ENCODE measurements at regions not wholly inside any gene's neighbourhood (a gene's known extent, or its start where the extent isn't known, plus 50 kb on each side); places are given as distances from the start of the nearest gene placed in this dataset.
"Not testable (repeated sequence)": the region's sequence is repeated elsewhere in the genome, so short reads cannot be mapped to it uniquely, and the experiment has no call there.

- no peak for DNase-seq
These were observed 107.1 kb downstream of the OXSM start for GRCh38 chr3:25897019-25897418.

DNA sequence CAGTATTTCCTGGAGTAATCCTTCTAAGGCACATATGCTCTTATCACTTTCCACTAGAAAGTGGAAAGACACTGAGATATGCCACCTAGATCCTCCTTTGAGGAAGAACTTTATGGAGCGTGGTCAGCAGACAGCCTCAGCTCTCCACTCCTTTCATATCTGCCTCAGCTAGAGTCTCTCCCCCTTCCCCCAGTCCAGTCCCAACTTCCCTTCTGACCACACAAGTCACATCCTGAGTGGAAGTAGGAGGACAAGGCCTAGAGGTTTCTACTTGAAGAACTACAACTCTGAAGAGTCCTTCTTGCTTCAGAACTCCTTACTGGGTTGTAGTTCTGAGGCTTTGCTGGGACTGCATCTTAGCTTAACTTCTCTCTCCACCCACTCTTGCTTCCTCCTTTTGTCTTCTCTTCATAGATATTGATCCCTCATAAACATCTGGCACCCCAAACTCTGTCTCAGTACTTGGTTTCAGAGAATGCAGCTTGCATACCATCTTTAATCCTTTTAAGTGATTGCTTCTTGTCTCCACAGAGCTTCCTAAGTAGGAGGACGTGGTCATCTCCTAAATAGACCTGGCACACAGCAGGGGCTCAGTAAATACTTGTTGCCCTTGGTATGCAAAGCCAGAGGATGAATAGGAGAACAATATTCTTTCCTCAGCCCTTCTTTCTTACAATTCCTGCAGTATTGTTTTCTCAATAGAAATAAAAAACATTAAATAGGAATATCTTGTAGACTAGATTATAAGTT lies 109.6 kb downstream of the OXSM start:
- no peak for DNase-seq

GRCh38 chr3:25900161-25900560 lies 110.3 kb downstream of the OXSM start:
- DNase-seq, result no peak

DNA sequence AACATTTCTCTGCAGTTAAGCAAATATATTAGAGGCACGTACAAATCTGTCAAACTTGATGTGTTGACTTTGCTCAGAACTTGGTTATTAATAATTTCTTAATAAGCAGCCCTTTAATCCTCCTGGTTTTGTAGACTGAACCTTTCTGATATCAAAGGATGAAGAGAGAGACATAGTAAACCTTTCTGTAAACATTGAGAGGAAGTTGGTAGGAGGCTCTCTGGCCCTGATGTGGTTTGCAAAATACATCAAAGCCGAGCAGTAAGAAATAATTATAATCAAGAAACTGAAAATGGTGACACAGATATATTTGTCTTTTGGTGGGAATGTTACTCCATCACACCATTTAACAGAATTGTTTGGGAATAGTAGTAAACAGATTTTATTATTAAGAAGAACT lies 111.9 kb downstream of the OXSM start:
- DNase-seq, result no peak

- no peak for DNase-seq
These were observed 112.7 kb downstream of the OXSM start for GRCh38 chr3:25902586-25902985.

GRCh38 chr3:25903371-25904129 lies 113.7 kb downstream of the OXSM start:
- no peak for DNase-seq

GRCh38 chr3:25904206-25904605 lies 114.3 kb downstream of the OXSM start:
- DNase-seq, result no peak

- DNase-seq, result no peak
These were observed 116.4 kb downstream of the OXSM start for GRCh38 chr3:25906132-25906906.

DNA sequence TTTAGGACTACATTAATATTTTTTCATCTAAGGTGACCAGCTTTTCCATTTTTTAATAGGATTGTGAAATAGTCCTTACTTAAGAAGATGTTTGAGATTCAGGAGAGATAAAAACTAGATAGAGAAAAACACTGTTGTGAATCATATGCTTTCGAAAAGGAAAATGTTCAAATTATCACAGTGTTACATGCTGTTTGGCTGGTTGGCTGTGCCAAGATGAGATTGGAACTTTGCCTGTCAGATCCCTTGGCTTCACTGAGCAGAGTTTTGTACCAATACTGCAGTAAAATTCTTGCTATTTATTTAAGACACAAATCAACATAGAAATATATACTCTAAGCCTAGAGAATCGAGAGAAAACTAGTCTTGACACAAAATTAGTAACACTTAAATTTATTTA lies 117.2 kb downstream of the OXSM start:
- no peak for DNase-seq

GRCh38 chr3:25910105-25910504 lies 120.2 kb downstream of the OXSM start:
- no peak for DNase-seq

GRCh38 chr3:25910997-25911396 lies 121.1 kb downstream of the OXSM start:
- DNase-seq, result peak; percentile 52

- DNase-seq, result no peak
These were observed 121.8 kb downstream of the OXSM start for GRCh38 chr3:25911525-25912295.

GRCh38 chr3:25913179-25913578 lies 123.3 kb downstream of the OXSM start:
- DNase-seq, result no peak

DNA sequence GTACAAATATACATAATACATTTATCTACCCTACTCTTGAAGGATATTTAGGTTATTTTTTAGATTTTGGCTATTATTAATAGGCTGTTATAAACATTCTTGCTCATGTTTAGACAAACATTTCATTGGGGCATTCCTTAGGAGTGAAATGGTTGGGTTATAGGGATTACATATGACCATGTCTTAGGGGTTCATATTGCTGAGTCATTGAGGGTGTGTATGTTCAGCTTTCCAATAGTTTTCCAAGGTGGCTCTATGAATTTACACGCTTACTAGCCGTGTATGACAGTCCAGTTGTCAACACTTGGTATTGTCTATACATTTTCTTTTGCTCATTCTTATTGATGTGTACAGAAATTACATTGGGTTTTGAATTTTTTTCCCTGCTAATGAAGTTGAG lies 125.8 kb downstream of the OXSM start:
- DNase-seq, result no peak

DNA sequence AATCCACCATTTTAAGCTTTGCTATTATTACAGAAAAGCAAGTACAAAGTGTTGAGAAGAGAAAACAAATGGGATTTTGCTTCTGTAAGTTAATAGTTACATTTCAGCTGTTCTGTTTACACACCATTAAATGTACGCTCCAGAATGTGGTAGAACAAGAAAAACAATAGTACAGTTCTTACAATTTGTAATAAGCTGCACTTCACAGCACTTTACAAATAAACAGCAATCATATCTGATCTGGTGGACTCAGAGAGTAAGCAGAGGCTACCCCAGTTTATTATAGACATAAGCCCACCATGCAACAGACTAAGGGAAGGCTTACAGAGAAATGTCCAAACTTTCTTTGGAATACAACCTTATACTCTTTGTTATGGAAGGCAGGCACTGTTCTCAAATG lies 126.4 kb downstream of the OXSM start:
- DNase-seq, result no peak

GRCh38 chr3:25931967-25932366 lies 142.1 kb downstream of the OXSM start:
- not testable (repeated sequence) for DNase-seq

GRCh38 chr3:25938566-25939325 lies 148.9 kb downstream of the OXSM start:
- no peak for DNase-seq

DNA sequence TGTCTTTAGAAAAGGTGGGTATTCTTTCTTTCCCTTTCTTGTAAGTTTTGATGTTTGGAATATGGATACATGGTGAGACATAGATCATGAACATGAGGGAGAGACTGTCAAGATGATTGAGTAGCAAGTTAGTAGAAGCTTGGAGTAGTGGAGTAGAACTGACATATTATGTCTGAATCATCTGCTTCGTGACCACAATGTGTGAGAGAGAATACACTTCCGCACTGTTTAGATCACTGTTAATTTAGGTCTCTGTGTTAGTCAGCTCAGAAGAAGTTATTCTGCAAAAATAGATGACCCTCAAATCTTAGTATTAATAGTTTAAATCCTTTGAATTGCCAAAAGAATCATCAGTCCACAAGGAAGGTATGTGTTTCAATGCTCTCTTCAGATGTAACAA lies 151.0 kb downstream of the OXSM start:
- DNase-seq, result no peak

DNA sequence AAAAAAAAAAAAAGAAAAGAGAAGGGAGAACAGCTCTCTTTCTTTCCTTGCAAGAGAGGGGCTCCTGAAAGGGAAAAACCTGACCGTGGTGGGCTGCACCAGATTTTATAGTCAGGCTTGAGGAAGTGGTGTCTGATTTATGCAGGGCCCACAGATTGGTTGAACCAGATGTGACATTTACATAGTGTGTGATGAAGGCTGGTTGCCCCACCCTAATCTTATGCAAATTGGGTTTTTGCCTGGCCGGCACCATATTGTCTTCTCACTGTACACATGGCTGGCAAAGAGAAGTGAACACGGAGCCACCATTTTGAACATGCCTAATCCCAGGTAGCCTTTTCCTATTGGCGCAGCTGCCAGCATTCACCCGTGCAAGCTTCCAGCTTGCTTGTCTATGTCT lies 154.4 kb downstream of the OXSM start:
- DNase-seq, result no peak

DNA sequence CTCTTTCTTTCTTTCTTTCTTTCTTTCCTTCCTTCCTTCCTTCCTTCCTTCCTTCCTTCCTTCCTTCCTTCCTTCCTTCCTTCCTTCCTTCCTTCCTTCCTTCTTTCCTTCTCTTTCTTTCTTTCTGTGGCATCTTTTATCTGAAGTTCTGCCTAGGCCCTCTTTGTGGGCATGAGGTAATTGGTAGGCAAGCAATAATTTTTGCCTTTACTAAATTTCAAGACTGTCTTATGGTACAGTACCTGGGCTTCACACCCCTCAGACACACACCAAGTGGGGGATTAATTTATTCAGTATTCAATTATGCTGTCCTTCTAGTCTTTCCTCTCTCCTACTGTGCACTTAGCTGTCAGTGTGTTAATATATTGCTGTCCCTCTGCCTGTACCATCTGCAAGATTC lies 155.5 kb downstream of the OXSM start:
- no peak for DNase-seq

GRCh38 chr3:25945836-25946235 lies 155.9 kb downstream of the OXSM start:
- no peak for DNase-seq

- DNase-seq, result no peak
These were observed 162.2 kb downstream of the OXSM start for GRCh38 chr3:25952133-25952532.

Data from stimulated activated CD4-positive, alpha-beta T cell treated with anti-CD3 and anti-CD28 coated beads, Interleukin-4, amount 100 ng/mL, for 1 hour (primary cell).